H9 (cell line): ENCODE measurements at regions not wholly inside any gene's neighbourhood (a gene's known extent, or its start where the extent isn't known, plus 50 kb on each side); places are given as distances from the start of the nearest gene placed in this dataset.

Source experiments
- DNase-seq: peaks from one replicate; pipeline ENCODE4 v3.0.0-alpha.2; 2017
- H2AFZ ChIP-seq: one replicate; pipeline ENCODE4 v1.6.1; 2013; ENCODE audit warnings: mild to moderate bottlenecking, low read length, control low read depth, moderate library complexity
- H2AK5ac ChIP-seq: 2 replicates; pipeline ENCODE4 v1.6.1; 2013; ENCODE audit warnings: low read length, control low read depth, mixed read lengths; ENCODE audit not compliant: insufficient read length
- H2BK120ac ChIP-seq: one replicate; pipeline ENCODE4 v1.6.1; 2013; ENCODE audit warnings: low read depth, mild to moderate bottlenecking, low read length, control low read depth, inconsistent platforms; ENCODE audit not compliant: poor library complexity, severe bottlenecking
- H2BK12ac ChIP-seq: 2 replicates; pipeline ENCODE4 v1.6.1; 2013; ENCODE audit warnings: low read length, control low read depth, mixed read lengths, low read depth; ENCODE audit not compliant: insufficient read length
- H2BK15ac ChIP-seq: 2 replicates; pipeline ENCODE4 v1.6.1; 2013; ENCODE audit warnings: low read depth, low read length, control low read depth
- H2BK20ac ChIP-seq: one replicate; pipeline ENCODE4 v1.6.1; 2013; ENCODE audit warnings: low read depth, mild to moderate bottlenecking, low read length, control low read depth, inconsistent platforms; ENCODE audit not compliant: poor library complexity, severe bottlenecking
- H2BK5ac ChIP-seq: 2 replicates; pipeline ENCODE4 v1.6.1; 2013; ENCODE audit warnings: low read length, control low read depth, mixed read lengths; ENCODE audit not compliant: insufficient read length
- H3K14ac ChIP-seq: 2 replicates; pipeline ENCODE4 v1.6.1; 2013; ENCODE audit warnings: low read length, control low read depth; ENCODE audit not compliant: insufficient read depth
- H3K18ac ChIP-seq: 2 replicates; pipeline ENCODE4 v1.6.1; 2013; ENCODE audit warnings: low read depth, mild to moderate bottlenecking, mixed read lengths, low read length, control low read depth; ENCODE audit not compliant: insufficient read length
- H3K23ac ChIP-seq: 2 replicates; pipeline ENCODE4 v1.6.1; 2013; ENCODE audit warnings: low read length, control low read depth, mixed read lengths, low read depth; ENCODE audit not compliant: insufficient read length
- H3K23me2 ChIP-seq: 2 replicates; pipeline ENCODE4 v1.6.1; 2013; ENCODE audit warnings: low read depth, mild to moderate bottlenecking, mixed read lengths, low read length, control low read depth; ENCODE audit not compliant: insufficient read length, poor library complexity, severe bottlenecking
- H3K27ac ChIP-seq: 2 replicates; pipeline ENCODE4 v1.5.1; 2013; ENCODE audit warnings: low read length, control low read depth, mixed read lengths, low read depth; ENCODE audit not compliant: insufficient read length
- H3K27me3 ChIP-seq: 2 replicates; pipeline ENCODE4 v1.6.1; 2013; ENCODE audit warnings: low read length, control low read depth, inconsistent platforms; ENCODE audit not compliant: insufficient read depth
- H3K4ac ChIP-seq: 2 replicates; pipeline ENCODE4 v1.6.1; 2013; ENCODE audit warnings: low read depth, mild to moderate bottlenecking, control low read depth, inconsistent platforms, low read length, moderate library complexity
- H3K4me1 ChIP-seq: 2 replicates; pipeline ENCODE4 v1.6.1; 2013; ENCODE audit warnings: low read length, control low read depth, inconsistent platforms; ENCODE audit not compliant: insufficient read depth
- H3K4me2 ChIP-seq: 2 replicates; pipeline ENCODE4 v1.6.1; 2013; ENCODE audit warnings: low read length, control low read depth, mixed read lengths; ENCODE audit not compliant: insufficient read length, insufficient read depth
- H3K56ac ChIP-seq: 2 replicates; pipeline ENCODE4 v1.6.1; 2013; ENCODE audit warnings: low read depth, mild to moderate bottlenecking, mixed read lengths, low read length, control low read depth; ENCODE audit not compliant: insufficient read length
- H3K79me1 ChIP-seq: 2 replicates; pipeline ENCODE4 v1.6.1; 2013; ENCODE audit warnings: low read depth, mild to moderate bottlenecking, moderate library complexity, low read length, control low read depth, inconsistent platforms; ENCODE audit not compliant: insufficient read depth, poor library complexity, severe bottlenecking
- H3K79me2 ChIP-seq: 2 replicates; pipeline ENCODE4 v1.6.1; 2013; ENCODE audit warnings: low read length, control low read depth, inconsistent platforms; ENCODE audit not compliant: insufficient read depth
- H3K9ac ChIP-seq: 2 replicates; pipeline ENCODE4 v1.6.1; 2013; ENCODE audit warnings: low read length, control low read depth, mixed read lengths; ENCODE audit not compliant: insufficient read length; ENCODE audit errors: extremely low read depth
- H3K9me3 ChIP-seq: one replicate; pipeline ENCODE4 v1.6.1; 2013; ENCODE audit warnings: low read depth, low read length, inconsistent platforms; ENCODE audit not compliant: control insufficient read depth
- H3T11ph ChIP-seq: one replicate; pipeline ENCODE4 v1.6.1; 2013; ENCODE audit warnings: mild to moderate bottlenecking, low read length, control low read depth, inconsistent platforms
- H4K20me1 ChIP-seq: one replicate; pipeline ENCODE4 v1.6.1; 2013; ENCODE audit not compliant: control insufficient read depth, insufficient read length, insufficient read depth
- H4K5ac ChIP-seq: 2 replicates; pipeline ENCODE4 v1.6.1; 2013; ENCODE audit warnings: low read depth, mild to moderate bottlenecking, mixed read lengths, low read length, control low read depth; ENCODE audit not compliant: insufficient read length
- H4K8ac ChIP-seq: replicated peaks from 2 replicates; pipeline ENCODE4 v1.6.1; 2013; ENCODE audit warnings: low read length, control low read depth, mixed read lengths, low read depth; ENCODE audit not compliant: insufficient read length
- H4K91ac ChIP-seq: 2 replicates; pipeline ENCODE4 v1.6.1; 2013; ENCODE audit warnings: low read depth, mild to moderate bottlenecking, moderate library complexity, mixed read lengths, low read length, control low read depth; ENCODE audit not compliant: insufficient read length
- H3K27ac Mint-ChIP-seq, 3 experiments: 2 replicates in 2 of 3; 3 replicates in 1 of 3; pipeline ENCODE4 v1.8.0; 2020 to 2021; ENCODE audit warnings: mixed read lengths in 3 of 3, mild to moderate bottlenecking in 1 of 3, moderate library complexity in 1 of 3
- H3K27me3 Mint-ChIP-seq: 2 replicates; pipeline ENCODE4 v1.8.0; 2021; ENCODE audit warnings: low read depth, mild to moderate bottlenecking, moderate library complexity, mixed read lengths
- H3K36me3 Mint-ChIP-seq, 3 experiments: 2 replicates in 2 of 3; 3 replicates in 1 of 3; pipeline ENCODE4 v1.8.0; 2020 to 2021; ENCODE audit warnings: low read depth in 3 of 3, mixed read lengths in 3 of 3; ENCODE audit not compliant: insufficient read depth in 1 of 3
- H3K4me1 Mint-ChIP-seq, 2 experiments: 2 replicates each; pipeline ENCODE4 v1.8.0; 2020; ENCODE audit warnings: mixed read lengths in 2 of 2
- H3K4me3 Mint-ChIP-seq, 2 experiments: 2 replicates in 1 of 2; 3 replicates in 1 of 2; pipeline ENCODE4 v1.8.0; 2020 to 2021; ENCODE audit warnings: mild to moderate bottlenecking in 2 of 2, mixed read lengths in 2 of 2, moderate library complexity in 1 of 2
- H3K9me3 Mint-ChIP-seq, 2 experiments: 2 replicates in 1 of 2; 3 replicates in 1 of 2; pipeline ENCODE4 v1.8.0; 2020; ENCODE audit warnings: mild to moderate bottlenecking in 2 of 2, mixed read lengths in 2 of 2, moderate library complexity in 1 of 2
- CTCF ChIP-seq: fragments of 200-600 bp; sonication (generic); conservative IDR thresholded peaks from 3 replicates; pipeline ENCODE4 v1.8.0; 2021; ENCODE audit warnings: antibody characterized with exemption, mild to moderate bottlenecking
- WGBS: extraction: QIAGEN DNeasy Blood & Tissue Kit; methylation state at CpG from one replicate; pipeline ENCODE4 v1.1.7; 2013; ENCODE audit warnings: missing lambda C conversion rate, low lambda C conversion rate, mixed read lengths; ENCODE audit not compliant: insufficient read length; ENCODE audit errors: extremely low coverage; 5-methylcytosine and 5-hydroxymethylcytosine counted together

GRCh38 chr9:86469476-86470250 is 115.5 kb upstream of the TUT7 start:
- Histone ChIP-seq H3K23me2 (no peaks in the 10 kb centered on the region), H2BK5ac (no peak overlapping the region), H3K18ac (no peak overlapping the region), H3K4ac (no peak overlapping the region), H3K9me3 (no peaks in the 10 kb centered on the region), H3K23ac (no peak overlapping the region), H3K27me3 (no peaks in the 10 kb centered on the region), H3K27ac (no peak overlapping the region), H3K79me2 (no peaks in the 10 kb centered on the region), H2BK120ac (no peak overlapping the region), H2BK15ac (no peak overlapping the region), H4K20me1 (no peaks in the 10 kb centered on the region), H3K56ac (no peak overlapping the region), H3K79me1 (no peaks in the 10 kb centered on the region), H2AFZ (no peak overlapping the region), H4K8ac (no peak overlapping the region), H3T11ph (no peak overlapping the region), H2BK20ac (no peak overlapping the region), H4K91ac (no peak overlapping the region), H3K14ac (no peak overlapping the region), H3K4me1 (no peaks in the 10 kb centered on the region), H2AK5ac (no peak overlapping the region), H3K9ac (no peak overlapping the region), H4K5ac (no peak overlapping the region), H2BK12ac (no peak overlapping the region), H3K4me2 (no peak overlapping the region)
- peaks cover 0 to 4% of the 10 kb centered on the region in 2 experiments; a peak in 2 of 4 replicates for H3K4me1 Mint-ChIP-seq
- H3K4me3 Mint-ChIP-seq, result no peak overlapping the region
- H3K36me3 Mint-ChIP-seq, result no peaks in the 10 kb centered on the region
- no peaks in the 10 kb centered on the region; the same call in 1 of the 2 replicates for H3K27me3 Mint-ChIP-seq
- no CpG with 5 or more reads among the region's 8 CpGs for WGBS
- no peak overlapping the region for H3K27ac Mint-ChIP-seq
- no peak for DNase-seq
- TF ChIP-seq CTCF, result no peak
- H3K9me3 Mint-ChIP-seq, result no peaks in the 10 kb centered on the region
